HG03039 (cell line): ENCODE measurements at regions not wholly inside any gene's neighbourhood (a gene's known extent, or its start where the extent isn't known, plus 50 kb on each side); places are given as distances from the start of the nearest gene placed in this dataset.
"Not testable (repeated sequence)": the region's sequence is repeated elsewhere in the genome, so short reads cannot be mapped to it uniquely, and the experiment has no call there.

Experiments
- ATAC-seq: cut with Tn5 transposase; IDR thresholded peaks from one replicate; pipeline ENCODE4 v1.9.1; 2021; ENCODE audit warnings: mild to moderate bottlenecking, moderate library complexity; ENCODE audit not compliant: unreplicated experiment

DNA sequence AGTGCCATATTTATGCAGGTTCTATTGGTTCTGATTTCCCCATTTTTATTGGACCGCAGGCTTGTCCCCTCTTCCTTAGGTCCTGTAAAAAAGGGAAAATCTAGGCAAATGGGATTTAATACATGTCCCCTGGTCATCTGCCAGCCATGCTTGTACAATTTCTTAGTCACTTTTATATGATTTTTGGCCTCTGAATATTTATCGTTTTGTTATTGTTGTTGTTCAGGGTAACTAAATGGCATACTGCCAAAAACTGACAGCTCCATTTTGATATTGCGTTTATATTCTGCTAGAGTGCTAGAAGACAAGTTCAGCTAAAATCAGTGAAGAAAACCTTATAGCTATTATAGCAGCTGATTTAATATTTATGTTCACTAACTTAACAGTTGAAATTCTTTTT, 770.2 kb upstream of the FAM174A start:
- no peak for ATAC-seq

DNA sequence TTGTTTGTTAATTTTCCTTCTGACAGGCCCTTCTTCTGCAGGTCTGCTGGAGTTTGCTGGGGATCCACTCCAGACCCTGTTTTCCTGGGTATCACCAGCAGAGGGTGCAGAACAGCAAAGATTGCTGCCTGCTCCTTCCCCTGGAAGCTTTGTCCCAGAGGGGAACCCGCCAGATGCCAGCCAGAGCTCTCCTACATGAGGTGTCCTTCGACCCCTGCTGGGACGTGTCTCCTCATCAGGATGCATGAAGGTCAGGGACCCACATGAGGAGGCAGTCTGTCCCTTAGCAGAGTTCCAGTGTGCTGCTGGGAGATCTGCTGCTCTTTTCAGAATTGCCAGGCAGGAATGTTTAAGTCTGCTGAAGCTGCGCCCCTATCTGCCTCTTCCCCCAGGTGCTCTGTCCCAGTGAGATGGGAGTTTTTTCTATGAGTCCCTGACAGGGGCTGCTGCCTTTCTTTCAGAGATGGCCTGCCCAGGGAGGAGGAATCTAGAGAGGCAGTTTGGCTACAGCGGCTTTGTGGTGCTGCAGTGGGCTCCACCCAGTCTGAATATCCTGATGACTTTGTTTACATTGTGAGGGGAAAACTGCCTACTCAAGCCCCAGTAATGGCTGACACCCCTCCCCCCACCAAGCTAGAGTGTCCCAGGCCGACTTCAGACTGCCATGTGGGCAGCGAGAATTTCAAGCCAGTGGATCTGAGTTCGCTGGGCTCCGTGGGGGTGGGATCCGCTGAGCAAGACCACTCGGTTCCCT, 772.0 kb upstream of the FAM174A start:
- no peak for ATAC-seq

DNA sequence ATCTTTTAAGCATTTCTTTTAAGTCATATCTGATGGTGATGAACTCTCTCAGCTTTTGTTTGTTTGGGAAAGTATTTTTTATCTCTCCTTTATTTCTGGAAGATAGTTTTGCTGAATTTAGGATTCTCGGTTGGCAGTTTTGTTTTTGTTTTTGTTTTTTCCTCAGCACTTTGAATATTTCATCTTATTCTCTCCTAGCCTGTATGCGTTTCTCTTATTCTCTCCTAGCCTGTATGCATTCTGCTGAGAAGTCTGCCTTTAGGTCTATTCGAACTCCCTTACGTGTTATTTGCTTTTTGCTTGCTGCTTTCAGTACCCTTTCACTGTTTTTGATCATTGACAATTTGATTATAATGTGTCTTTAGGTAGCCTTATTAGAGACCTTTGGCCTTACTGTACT, 787.8 kb upstream of the FAM174A start:
- no peak for ATAC-seq

DNA sequence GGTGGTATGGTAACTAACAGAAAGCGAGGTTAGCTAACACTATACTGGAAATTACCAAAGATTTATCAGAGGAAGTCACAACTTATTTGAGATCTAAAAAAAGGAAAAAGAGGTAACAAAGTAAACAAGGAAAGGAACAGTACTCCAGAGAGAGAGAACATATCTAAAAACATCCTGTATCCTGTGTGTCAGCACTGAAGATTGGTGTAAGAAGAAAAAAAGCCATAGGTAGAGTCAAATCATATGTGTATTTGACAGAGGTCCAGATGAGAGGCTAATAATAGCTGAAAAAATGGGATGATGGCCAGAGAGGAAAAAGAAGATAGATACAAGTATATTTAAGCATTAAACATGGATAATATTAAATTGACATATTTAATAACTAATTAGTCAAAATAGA, 802.0 kb upstream of the FAM174A start:
- ATAC-seq = not testable (repeated sequence)

DNA sequence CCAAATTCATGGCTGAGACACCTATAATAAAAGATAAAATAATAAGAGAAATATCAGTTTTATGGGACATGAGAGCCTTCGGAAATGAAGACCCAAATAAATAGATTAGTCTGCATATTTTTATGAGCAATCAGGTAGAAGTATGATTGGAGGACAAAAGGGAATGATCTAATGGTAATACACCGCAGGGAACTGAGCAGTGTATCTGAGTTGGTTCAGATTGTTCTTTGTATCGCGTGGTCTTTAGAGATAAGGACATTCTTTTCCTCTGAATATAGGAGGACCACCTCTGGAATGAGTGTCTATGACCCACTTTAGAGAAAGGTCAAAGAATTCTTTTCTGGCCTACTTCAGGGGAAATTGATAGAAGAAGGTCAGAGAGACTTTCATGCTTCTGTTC, 801.8 kb upstream of the CHD1 start:
- ATAC-seq = not testable (repeated sequence)

DNA sequence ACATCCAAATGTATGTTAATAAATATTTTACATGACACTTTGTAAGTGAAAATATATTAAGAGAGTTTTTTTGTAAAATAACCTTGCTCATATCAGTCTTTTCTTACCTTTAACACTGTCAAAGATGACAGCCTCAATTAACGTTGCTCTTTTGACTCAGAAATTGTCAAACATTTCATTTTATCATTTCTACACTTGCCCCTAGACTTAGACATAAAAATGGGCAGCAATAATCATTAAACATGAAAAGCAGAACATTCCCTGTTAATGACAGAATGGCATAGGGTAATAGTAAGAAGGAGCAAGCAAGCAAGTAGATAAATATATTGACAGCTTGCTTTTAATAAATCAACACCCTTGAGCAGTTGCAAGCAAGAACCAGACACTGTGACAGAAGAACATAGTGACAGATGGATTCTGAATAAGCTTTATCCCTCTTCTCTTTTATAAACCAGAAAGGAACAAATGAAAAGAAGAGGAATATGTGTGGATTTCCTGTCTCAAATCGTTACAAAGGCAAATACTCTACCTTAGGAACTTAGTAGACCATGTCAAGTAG, 796.0 kb upstream of the CHD1 start:
- ATAC-seq = no peak

DNA sequence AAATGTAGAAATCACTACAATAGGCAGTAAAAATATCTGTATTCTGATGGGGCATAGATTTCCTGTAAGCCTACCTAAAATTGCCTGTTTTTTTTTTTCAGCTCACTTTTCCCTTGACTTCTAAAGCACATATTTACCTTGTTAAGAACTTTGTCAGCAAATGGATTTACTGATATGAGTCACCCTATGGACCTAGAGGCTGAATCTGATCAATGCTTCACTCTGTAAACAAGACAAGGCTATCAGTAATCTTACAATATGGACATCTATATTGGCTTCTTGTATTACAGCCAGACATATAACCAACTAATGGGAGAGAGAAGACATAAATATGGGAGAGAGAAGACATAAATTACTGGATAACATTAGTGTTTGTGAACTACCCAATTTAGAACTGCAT, 792.7 kb upstream of the CHD1 start:
- no peak for ATAC-seq

DNA sequence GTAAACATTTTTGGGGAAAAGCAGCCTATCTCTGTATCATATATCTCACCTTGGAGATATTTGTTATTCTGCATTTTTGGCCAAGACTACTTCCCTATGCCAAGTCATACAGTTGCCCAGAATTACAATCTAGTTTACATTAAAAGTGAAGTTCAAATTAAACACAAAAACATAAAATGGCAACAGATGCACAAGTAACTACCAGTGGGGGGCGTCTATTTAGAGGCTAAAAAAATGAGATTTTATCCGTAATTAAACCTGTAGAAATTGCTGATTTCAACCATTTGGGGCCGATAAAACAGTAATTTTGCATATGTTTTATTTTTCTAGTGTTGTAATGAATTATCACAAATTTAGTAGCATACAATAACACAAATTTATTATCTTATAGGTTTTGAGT, 787.1 kb upstream of the CHD1 start:
- no peak for ATAC-seq

DNA sequence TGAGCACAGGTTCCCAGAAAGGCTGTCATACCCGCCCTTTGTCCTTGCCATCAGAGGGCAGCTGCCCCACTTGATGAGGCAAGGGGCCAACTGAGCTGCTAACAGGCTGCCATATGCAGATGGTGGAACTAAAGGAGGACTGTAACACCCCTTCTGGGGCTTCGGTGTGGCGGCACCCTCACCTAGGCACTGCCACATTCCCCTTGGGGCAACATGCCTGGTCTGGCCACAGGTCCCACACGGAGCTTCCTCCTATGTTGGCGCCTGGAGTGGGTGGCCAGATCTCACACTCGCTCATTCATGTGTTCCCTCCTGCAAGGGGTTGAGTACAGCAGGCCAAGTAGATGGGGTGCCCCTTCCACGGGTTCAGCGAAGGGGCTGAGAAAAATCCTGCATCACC, 777.4 kb upstream of the CHD1 start:
- ATAC-seq = no peak

DNA sequence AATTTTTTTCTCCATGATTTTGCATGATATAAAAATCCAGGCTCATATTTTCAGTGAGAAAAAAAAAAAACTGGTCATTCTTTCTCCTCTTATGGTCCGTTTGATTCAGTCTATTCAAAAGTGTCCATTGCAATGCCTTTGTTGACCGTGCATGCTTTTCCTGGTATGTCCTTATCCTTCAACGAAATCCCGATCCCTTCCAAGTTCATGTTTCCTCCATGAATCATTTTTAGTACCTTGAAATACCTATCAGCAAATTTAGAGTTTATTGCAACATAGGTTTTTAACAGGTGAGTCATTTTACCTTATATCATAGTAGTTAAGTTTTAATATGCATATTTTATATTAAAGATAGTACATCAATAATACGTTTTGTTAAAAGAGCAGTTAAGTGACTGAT, 773.8 kb upstream of the CHD1 start:
- ATAC-seq = no peak

DNA sequence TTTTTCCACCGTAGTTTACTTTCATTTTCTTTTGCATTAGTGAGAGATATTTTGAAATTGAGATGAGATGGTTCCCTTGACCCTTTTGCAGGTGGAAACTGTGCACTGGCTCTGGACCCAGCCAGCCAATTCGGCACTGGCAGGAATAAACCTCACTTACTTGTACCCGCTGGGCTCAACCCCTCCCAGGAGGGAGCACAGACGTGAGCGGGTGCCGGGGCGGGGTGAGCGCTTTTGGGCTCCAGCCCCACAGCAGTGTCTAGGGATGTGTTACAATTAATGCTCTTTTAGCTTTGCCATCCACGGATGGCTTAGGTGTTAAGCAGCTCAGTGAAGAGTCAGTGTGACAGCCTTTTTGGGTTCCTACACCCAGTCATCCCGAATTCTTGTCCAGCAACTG, 766.1 kb upstream of the CHD1 start:
- ATAC-seq = no peak

DNA sequence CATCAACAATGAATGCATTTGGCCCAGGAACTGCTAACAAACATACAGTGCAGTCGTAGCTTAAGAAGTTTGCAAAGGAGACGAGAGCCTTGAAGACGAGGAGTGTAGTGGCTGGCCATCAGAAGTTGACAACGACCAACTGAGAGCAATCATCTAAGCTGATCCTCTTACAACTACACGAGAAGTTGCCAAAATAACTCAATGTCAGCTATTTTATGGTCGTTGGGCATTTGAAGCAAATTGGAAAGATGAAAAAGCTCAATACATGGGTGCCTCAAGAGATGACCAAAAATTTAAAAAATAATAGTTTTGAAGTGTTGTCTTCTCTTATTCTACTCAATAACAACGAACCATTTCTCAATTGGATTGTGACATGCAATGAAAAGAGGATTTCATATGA, 757.7 kb upstream of the CHD1 start:
- no peak for ATAC-seq

DNA sequence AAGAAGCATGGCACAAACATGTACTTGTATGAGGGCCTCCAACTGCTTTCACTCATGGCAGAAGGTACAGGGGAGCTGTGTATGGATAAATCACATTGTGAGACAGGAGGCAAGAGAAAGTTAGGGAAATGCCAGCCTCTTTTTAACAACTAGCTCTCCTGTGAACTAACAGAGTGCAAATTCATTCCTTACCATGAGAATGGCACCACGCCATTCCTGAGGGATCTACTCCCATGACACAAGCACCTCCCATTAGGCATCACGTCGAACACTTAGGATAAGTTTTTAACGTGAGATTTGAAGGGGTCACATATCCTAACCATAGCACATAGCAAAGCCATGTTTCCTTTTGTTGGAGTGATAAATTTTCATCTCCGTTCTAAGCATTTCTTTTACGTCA, 747.2 kb upstream of the CHD1 start:
- ATAC-seq = no peak

DNA sequence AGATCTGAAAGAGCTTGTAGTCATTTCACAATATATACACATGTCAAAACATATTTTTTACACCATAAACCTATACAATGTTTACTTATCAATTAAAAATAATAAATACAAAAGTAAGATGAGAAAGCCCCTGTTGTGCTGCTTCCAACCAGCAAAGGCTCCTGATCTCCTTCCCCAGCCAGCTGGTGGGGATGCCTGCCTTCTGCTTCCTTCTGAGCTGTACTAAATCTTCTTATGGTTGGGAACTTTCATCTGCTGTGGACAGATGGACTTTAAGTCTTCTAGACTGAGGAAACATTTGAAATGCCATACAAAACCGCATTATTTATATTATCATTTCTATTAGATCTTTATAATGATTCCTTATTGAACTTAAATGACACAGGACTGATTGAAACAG, 745.3 kb upstream of the CHD1 start:
- no peak for ATAC-seq

DNA sequence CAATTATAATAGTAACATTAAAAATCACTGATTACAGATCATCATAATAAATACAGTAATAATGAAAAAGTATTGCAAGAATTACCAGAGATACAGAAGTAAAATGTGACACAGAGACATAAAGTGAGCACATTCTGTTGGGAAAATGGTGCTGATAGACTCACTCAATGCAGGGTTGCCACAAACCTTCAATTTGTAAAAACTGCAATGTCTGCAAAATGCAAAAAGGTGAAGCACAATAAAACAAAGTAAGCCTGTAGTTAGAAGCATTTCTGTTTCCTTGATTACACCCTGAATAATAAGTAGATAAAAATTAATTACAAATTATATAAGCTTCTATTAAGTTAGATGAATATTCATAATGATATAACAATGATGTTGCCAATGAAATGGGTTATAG, 736.2 kb upstream of the CHD1 start:
- no peak for ATAC-seq

DNA sequence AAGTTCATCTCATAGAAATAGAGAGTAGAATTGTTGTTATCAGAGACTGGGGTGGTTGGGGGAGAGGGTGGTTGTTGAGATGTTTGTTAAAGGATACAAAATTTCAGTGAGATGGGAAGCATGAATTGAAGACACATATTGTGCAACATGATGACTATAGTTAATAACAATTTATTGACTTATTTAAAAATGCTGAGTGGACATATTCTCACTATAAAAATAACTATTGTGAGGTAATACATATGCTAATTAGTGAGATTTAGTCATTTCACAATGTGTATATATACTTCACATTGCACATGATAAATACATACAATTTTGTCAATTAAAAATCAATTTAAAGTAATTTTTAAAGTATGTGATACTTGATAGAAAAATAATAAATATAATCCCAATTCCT, 722.5 kb upstream of the CHD1 start:
- ATAC-seq = no peak

DNA sequence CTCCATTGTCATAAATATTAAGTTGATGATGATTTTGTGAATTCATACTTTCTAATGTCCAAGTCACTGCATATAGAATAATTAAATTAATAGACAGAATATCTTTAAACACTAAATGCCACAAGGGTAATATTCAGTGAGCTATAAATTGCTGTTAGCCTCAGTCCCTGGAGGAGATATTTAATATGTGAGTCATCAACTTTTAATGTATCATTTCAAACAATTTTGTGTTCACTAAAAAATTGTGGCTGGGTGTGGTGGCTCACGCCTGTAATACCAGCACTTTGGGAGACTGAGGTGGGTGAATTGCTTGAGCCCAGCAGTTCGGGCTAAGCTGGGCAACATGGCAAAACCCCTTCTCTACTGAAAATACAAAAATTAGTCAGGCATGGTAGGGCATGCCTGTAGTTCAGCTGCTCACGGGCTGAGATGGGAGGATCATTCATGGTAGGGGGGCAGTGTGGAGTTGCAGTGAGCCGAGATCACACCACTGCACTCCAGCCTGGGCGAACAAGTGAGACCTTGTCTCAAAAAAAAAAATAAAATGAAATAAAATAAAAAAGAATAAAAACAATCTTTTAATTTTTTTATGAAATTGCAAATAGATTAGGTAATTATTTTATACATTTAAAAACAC, 717.3 kb upstream of the CHD1 start:
- ATAC-seq = no peak

DNA sequence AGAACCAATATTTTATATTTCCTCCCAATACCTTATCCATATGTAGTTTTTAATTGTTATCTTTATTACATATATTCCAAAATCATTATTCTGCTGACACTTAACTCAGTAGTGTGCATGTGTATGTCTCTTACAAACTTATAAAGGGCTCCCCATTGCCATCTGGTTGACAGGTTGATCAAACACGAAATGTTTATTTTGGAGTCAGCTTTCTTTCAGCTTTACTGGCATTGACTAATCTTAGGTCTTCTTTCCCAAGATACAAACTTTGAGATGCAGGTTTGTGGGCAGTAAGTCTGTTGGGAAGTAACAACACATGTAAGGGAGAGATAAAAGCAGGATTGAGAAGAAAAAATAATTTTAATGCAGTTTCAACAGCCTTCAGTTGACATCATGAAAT, 716.0 kb upstream of the CHD1 start:
- no peak for ATAC-seq

DNA sequence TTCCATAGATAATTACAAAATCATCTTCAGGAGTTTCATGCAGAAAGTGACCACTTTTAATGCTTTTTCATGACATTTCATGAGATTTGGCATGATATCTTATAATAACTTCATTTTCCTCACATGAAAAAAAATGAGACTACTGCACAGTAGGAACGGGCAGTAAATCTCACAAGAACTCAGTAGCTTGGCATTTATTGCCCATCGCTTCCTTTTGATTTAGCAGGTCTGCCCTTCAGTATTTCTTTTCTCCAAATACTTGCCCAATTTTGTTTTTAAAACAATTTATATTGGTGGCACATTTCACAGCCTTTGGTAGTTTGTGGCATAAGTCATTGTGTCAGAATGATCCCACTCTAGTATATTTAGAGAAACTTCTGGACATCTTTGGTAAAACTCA, 711.8 kb upstream of the CHD1 start:
- no peak for ATAC-seq

DNA sequence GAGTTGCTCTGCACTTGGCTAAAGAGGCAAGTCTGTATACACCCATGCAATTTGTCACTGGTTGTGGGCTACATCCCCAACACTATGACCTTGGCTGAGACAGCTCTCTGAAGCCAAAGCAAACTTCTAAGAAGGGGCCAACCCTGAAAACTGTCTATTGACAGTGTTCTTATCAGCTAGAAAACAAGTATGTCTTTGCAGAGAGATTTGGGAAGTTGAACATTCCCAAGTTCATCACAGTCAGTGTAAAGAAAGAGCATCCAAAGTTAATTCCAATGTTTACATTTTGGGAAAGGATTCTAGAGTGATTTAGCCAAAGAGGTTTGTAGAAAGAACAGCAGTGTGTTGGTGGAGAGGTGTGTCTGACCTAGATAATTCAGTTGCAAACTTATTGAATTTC, 711.1 kb upstream of the CHD1 start:
- ATAC-seq = no peak

DNA sequence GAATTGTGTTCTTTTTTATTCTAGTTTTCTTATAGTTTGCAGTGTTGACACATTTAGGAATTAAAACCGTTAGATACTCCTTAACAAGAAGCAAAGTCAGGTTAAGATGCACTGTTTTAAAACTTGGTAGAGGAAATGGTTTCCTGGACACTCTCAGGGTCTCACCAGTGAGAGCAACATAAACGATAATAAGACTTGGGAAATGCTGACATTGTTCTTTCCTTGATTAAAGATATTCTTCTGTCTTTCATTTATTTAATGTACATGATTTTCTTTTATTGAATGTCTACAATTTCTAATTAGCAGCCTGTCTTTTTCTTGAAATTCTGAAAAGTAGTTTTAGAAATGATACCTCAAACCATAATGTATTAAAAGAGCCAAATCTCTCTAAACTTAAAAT, 707.9 kb upstream of the CHD1 start:
- no peak for ATAC-seq

DNA sequence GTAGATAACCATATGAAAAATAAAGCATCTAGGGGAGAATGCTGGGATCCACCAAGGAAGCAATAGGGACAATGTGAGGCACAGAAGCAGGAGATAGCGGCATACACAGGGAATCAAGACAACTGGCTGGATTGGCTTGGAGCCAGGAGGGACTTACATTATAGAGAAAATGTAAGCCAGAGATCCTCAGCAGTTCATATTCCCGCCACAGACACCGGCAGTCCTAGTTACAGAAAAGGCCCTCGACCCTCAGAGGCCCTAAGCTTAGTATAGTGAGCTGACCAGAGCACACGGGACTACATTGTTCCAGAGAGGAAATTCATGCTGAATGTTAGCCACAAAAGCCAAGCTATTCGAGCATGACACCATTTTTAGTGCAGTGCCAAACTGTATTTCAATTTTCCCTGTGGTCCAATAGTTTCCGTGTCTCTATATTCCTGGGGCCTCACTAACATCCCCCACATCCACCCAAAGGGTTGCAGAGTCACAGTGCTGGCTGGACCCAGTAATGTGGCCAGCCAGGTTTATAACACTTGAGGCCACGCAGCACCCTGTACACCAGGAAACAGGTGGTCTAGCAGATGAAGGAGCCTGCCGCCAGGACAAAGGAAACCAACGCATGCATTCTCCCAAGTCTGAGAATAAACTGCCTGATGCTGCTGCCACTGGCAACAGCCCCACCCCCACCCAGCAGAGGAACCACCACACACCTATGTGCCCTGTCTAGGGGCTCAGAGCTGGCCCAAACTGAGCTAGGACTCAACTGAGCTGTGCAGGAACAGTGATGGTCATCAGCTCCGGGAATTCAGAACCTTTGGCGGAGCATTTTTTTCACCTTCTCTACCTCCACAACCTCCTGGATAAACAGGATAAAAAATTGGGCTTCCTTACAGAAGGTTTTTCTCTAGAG, 693.2 kb upstream of the CHD1 start:
- ATAC-seq = no peak
